H9 (cell line): ENCODE measurements at regions not wholly inside any gene's neighbourhood (a gene's known extent, or its start where the extent isn't known, plus 50 kb on each side); places are given as distances from the start of the nearest gene placed in this dataset.

Experiments used
- DNase-seq: peaks from one replicate; pipeline ENCODE4 v3.0.0-alpha.2; 2017
- H2AFZ ChIP-seq: one replicate; pipeline ENCODE4 v1.6.1; 2013; ENCODE audit warnings: mild to moderate bottlenecking, low read length, control low read depth, moderate library complexity
- H2AK5ac ChIP-seq: 2 replicates; pipeline ENCODE4 v1.6.1; 2013; ENCODE audit warnings: low read length, control low read depth, mixed read lengths; ENCODE audit not compliant: insufficient read length
- H2BK120ac ChIP-seq: one replicate; pipeline ENCODE4 v1.6.1; 2013; ENCODE audit warnings: low read depth, mild to moderate bottlenecking, low read length, control low read depth, inconsistent platforms; ENCODE audit not compliant: poor library complexity, severe bottlenecking
- H2BK12ac ChIP-seq: 2 replicates; pipeline ENCODE4 v1.6.1; 2013; ENCODE audit warnings: low read length, control low read depth, mixed read lengths, low read depth; ENCODE audit not compliant: insufficient read length
- H2BK15ac ChIP-seq: 2 replicates; pipeline ENCODE4 v1.6.1; 2013; ENCODE audit warnings: low read depth, low read length, control low read depth
- H2BK20ac ChIP-seq: one replicate; pipeline ENCODE4 v1.6.1; 2013; ENCODE audit warnings: low read depth, mild to moderate bottlenecking, low read length, control low read depth, inconsistent platforms; ENCODE audit not compliant: poor library complexity, severe bottlenecking
- H2BK5ac ChIP-seq: 2 replicates; pipeline ENCODE4 v1.6.1; 2013; ENCODE audit warnings: low read length, control low read depth, mixed read lengths; ENCODE audit not compliant: insufficient read length
- H3K14ac ChIP-seq: 2 replicates; pipeline ENCODE4 v1.6.1; 2013; ENCODE audit warnings: low read length, control low read depth; ENCODE audit not compliant: insufficient read depth
- H3K18ac ChIP-seq: 2 replicates; pipeline ENCODE4 v1.6.1; 2013; ENCODE audit warnings: low read depth, mild to moderate bottlenecking, mixed read lengths, low read length, control low read depth; ENCODE audit not compliant: insufficient read length
- H3K23ac ChIP-seq: 2 replicates; pipeline ENCODE4 v1.6.1; 2013; ENCODE audit warnings: low read length, control low read depth, mixed read lengths, low read depth; ENCODE audit not compliant: insufficient read length
- H3K23me2 ChIP-seq: 2 replicates; pipeline ENCODE4 v1.6.1; 2013; ENCODE audit warnings: low read depth, mild to moderate bottlenecking, mixed read lengths, low read length, control low read depth; ENCODE audit not compliant: insufficient read length, poor library complexity, severe bottlenecking
- H3K27ac ChIP-seq: 2 replicates; pipeline ENCODE4 v1.5.1; 2013; ENCODE audit warnings: low read length, control low read depth, mixed read lengths, low read depth; ENCODE audit not compliant: insufficient read length
- H3K27me3 ChIP-seq: 2 replicates; pipeline ENCODE4 v1.6.1; 2013; ENCODE audit warnings: low read length, control low read depth, inconsistent platforms; ENCODE audit not compliant: insufficient read depth
- H3K4ac ChIP-seq: 2 replicates; pipeline ENCODE4 v1.6.1; 2013; ENCODE audit warnings: low read depth, mild to moderate bottlenecking, control low read depth, inconsistent platforms, low read length, moderate library complexity
- H3K4me1 ChIP-seq: 2 replicates; pipeline ENCODE4 v1.6.1; 2013; ENCODE audit warnings: low read length, control low read depth, inconsistent platforms; ENCODE audit not compliant: insufficient read depth
- H3K4me2 ChIP-seq: 2 replicates; pipeline ENCODE4 v1.6.1; 2013; ENCODE audit warnings: low read length, control low read depth, mixed read lengths; ENCODE audit not compliant: insufficient read length, insufficient read depth
- H3K56ac ChIP-seq: 2 replicates; pipeline ENCODE4 v1.6.1; 2013; ENCODE audit warnings: low read depth, mild to moderate bottlenecking, mixed read lengths, low read length, control low read depth; ENCODE audit not compliant: insufficient read length
- H3K79me1 ChIP-seq: 2 replicates; pipeline ENCODE4 v1.6.1; 2013; ENCODE audit warnings: low read depth, mild to moderate bottlenecking, moderate library complexity, low read length, control low read depth, inconsistent platforms; ENCODE audit not compliant: insufficient read depth, poor library complexity, severe bottlenecking
- H3K79me2 ChIP-seq: 2 replicates; pipeline ENCODE4 v1.6.1; 2013; ENCODE audit warnings: low read length, control low read depth, inconsistent platforms; ENCODE audit not compliant: insufficient read depth
- H3K9ac ChIP-seq: 2 replicates; pipeline ENCODE4 v1.6.1; 2013; ENCODE audit warnings: low read length, control low read depth, mixed read lengths; ENCODE audit not compliant: insufficient read length; ENCODE audit errors: extremely low read depth
- H3K9me3 ChIP-seq: one replicate; pipeline ENCODE4 v1.6.1; 2013; ENCODE audit warnings: low read depth, low read length, inconsistent platforms; ENCODE audit not compliant: control insufficient read depth
- H3T11ph ChIP-seq: one replicate; pipeline ENCODE4 v1.6.1; 2013; ENCODE audit warnings: mild to moderate bottlenecking, low read length, control low read depth, inconsistent platforms
- H4K20me1 ChIP-seq: one replicate; pipeline ENCODE4 v1.6.1; 2013; ENCODE audit not compliant: control insufficient read depth, insufficient read length, insufficient read depth
- H4K5ac ChIP-seq: 2 replicates; pipeline ENCODE4 v1.6.1; 2013; ENCODE audit warnings: low read depth, mild to moderate bottlenecking, mixed read lengths, low read length, control low read depth; ENCODE audit not compliant: insufficient read length
- H4K8ac ChIP-seq: replicated peaks from 2 replicates; pipeline ENCODE4 v1.6.1; 2013; ENCODE audit warnings: low read length, control low read depth, mixed read lengths, low read depth; ENCODE audit not compliant: insufficient read length
- H4K91ac ChIP-seq: 2 replicates; pipeline ENCODE4 v1.6.1; 2013; ENCODE audit warnings: low read depth, mild to moderate bottlenecking, moderate library complexity, mixed read lengths, low read length, control low read depth; ENCODE audit not compliant: insufficient read length
- H3K27ac Mint-ChIP-seq, 3 experiments: 2 replicates in 2 of 3; 3 replicates in 1 of 3; pipeline ENCODE4 v1.8.0; 2020 to 2021; ENCODE audit warnings: mixed read lengths in 3 of 3, mild to moderate bottlenecking in 1 of 3, moderate library complexity in 1 of 3
- H3K27me3 Mint-ChIP-seq: 2 replicates; pipeline ENCODE4 v1.8.0; 2021; ENCODE audit warnings: low read depth, mild to moderate bottlenecking, moderate library complexity, mixed read lengths
- H3K36me3 Mint-ChIP-seq, 3 experiments: 2 replicates in 2 of 3; 3 replicates in 1 of 3; pipeline ENCODE4 v1.8.0; 2020 to 2021; ENCODE audit warnings: low read depth in 3 of 3, mixed read lengths in 3 of 3; ENCODE audit not compliant: insufficient read depth in 1 of 3
- H3K4me1 Mint-ChIP-seq, 2 experiments: 2 replicates each; pipeline ENCODE4 v1.8.0; 2020; ENCODE audit warnings: mixed read lengths in 2 of 2
- H3K4me3 Mint-ChIP-seq, 2 experiments: 2 replicates in 1 of 2; 3 replicates in 1 of 2; pipeline ENCODE4 v1.8.0; 2020 to 2021; ENCODE audit warnings: mild to moderate bottlenecking in 2 of 2, mixed read lengths in 2 of 2, moderate library complexity in 1 of 2
- H3K9me3 Mint-ChIP-seq, 2 experiments: 2 replicates in 1 of 2; 3 replicates in 1 of 2; pipeline ENCODE4 v1.8.0; 2020; ENCODE audit warnings: mild to moderate bottlenecking in 2 of 2, mixed read lengths in 2 of 2, moderate library complexity in 1 of 2
- CTCF ChIP-seq: fragments of 200-600 bp; sonication (generic); conservative IDR thresholded peaks from 3 replicates; pipeline ENCODE4 v1.8.0; 2021; ENCODE audit warnings: antibody characterized with exemption, mild to moderate bottlenecking
- WGBS: extraction: QIAGEN DNeasy Blood & Tissue Kit; methylation state at CpG from one replicate; pipeline ENCODE4 v1.1.7; 2013; ENCODE audit warnings: missing lambda C conversion rate, low lambda C conversion rate, mixed read lengths; ENCODE audit not compliant: insufficient read length; ENCODE audit errors: extremely low coverage; 5-methylcytosine and 5-hydroxymethylcytosine counted together

DNA sequence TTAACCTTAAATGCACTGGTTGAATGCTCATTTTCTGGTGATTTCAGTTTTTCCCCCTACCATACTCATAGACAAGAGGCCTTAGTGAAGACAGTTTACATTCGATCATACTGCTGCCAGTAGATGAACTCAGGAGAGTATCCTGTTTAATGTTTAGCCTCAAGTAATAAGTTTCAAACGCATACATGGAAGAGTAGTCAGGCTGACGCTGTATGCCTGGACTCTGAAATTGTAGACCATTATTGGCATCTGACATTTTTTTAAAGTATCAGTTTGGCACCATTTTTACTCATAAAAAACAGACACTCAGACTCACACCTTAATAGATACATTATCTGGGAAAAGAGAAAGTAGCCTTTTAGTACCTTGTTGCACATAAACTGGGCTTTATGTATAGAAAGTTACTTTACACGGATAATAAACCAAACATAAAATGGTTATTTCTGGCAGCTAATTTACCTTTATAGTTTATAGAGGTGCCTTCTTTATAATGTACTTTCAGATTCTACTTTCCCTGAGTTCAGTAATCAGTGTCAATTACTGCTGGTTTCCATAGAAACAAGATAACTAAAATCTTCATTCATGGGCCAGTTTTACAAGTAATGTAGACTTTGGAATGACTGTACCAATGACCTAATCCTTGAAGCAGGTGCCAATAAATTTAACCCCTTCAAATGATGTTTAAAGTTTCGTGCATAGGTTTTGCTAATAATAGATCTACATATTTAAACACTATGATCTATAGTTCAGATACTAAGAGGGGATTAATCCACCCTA lies 183.8 kb upstream of the ITGA1 start:
- Histone ChIP-seq H2BK15ac (no peak overlapping the region), H3K27me3 (no peaks in the 10 kb centered on the region), H3T11ph (no peak overlapping the region), H2AFZ (no peak overlapping the region), H2BK12ac (no peak overlapping the region), H3K4ac (no peak overlapping the region), H3K9me3 (no peaks in the 10 kb centered on the region), H4K20me1 (no peaks in the 10 kb centered on the region), H3K27ac (no peak overlapping the region), H3K79me2 (no peaks in the 10 kb centered on the region), H3K14ac (no peak overlapping the region), H3K4me2 (no peak overlapping the region), H4K8ac (no peak overlapping the region), H3K23me2 (no peaks in the 10 kb centered on the region), H3K23ac (no peak overlapping the region), H4K91ac (no peak overlapping the region), H3K79me1 (no peaks in the 10 kb centered on the region), H4K5ac (no peak overlapping the region), H2BK5ac (no peak overlapping the region), H3K4me1 (no peaks in the 10 kb centered on the region), H2AK5ac (no peak overlapping the region), H3K56ac (no peak overlapping the region), H2BK20ac (no peak overlapping the region), H2BK120ac (no peak overlapping the region), H3K9ac (no peak overlapping the region), H3K18ac (no peak overlapping the region)
- Mint-ChIP-seq H3K9me3 (no peaks in the 10 kb centered on the region), H3K4me3 (no peak overlapping the region), H3K36me3 (no peaks in the 10 kb centered on the region), H3K27ac (no peak overlapping the region), H3K4me1 (peaks cover 5 to 9% of the 10 kb centered on the region in 2 experiments), H3K27me3 (no peaks in the 10 kb centered on the region)
- TF ChIP-seq CTCF: no peak
- DNase-seq: no peak
- no CpG with 5 or more reads among the region's 5 CpGs for WGBS
